ENCODE measurements at regions not wholly inside any gene's neighbourhood (a gene's known extent, or its start where the extent isn't known, plus 50 kb on each side); places are given as distances from the start of the nearest gene placed in this dataset.
"Not testable (repeated sequence)": the region's sequence is repeated elsewhere in the genome, so short reads cannot be mapped to it uniquely, and the experiment has no call there.

- DNase-seq (ENCODE audit: low read depth): no peak
These were observed 536.0 kb upstream of the STEAP1 start for GRCh38 chr7:89618274-89618673.

- DNase-seq (ENCODE audit: low read depth): no peak
These were observed 532.2 kb upstream of the STEAP1 start for GRCh38 chr7:89621925-89622641.

- no peak for DNase-seq (ENCODE audit: low read depth)
These were observed 531.1 kb upstream of the STEAP1 start for GRCh38 chr7:89623018-89623672.

- DNase-seq (ENCODE audit: low read depth): not testable (repeated sequence)
These were observed 530.1 kb upstream of the STEAP1 start for GRCh38 chr7:89624155-89624554.

GRCh38 chr7:89648509-89648908, 505.8 kb upstream of the STEAP1 start:
- DNase-seq (ENCODE audit: low read depth): no peak

- no peak for DNase-seq (ENCODE audit: low read depth)
These were observed 498.3 kb upstream of the STEAP1 start for GRCh38 chr7:89655946-89656345.

- no peak for DNase-seq (ENCODE audit: low read depth)
These were observed 492.4 kb upstream of the STEAP1 start for GRCh38 chr7:89661876-89662275.

- DNase-seq (ENCODE audit: low read depth): no peak
These were observed 488.0 kb upstream of the STEAP1 start for GRCh38 chr7:89666136-89666835.

- no peak for DNase-seq (ENCODE audit: low read depth)
These were observed 474.1 kb upstream of the STEAP1 start for GRCh38 chr7:89680161-89680560.

- DNase-seq (ENCODE audit: low read depth): no peak
These were observed 472.8 kb upstream of the STEAP1 start for GRCh38 chr7:89681448-89681847.

GRCh38 chr7:89685287-89685686, 469.0 kb upstream of the STEAP1 start:
- no peak for DNase-seq (ENCODE audit: low read depth)

- DNase-seq (ENCODE audit: low read depth): no peak
These were observed 467.1 kb upstream of the STEAP1 start for GRCh38 chr7:89687211-89687610.

GRCh38 chr7:89695241-89695640, 459.0 kb upstream of the STEAP1 start:
- no peak for DNase-seq (ENCODE audit: low read depth)

GRCh38 chr7:89714131-89714530, 440.1 kb upstream of the STEAP1 start:
- no peak for DNase-seq (ENCODE audit: low read depth)

- not testable (repeated sequence) for DNase-seq (ENCODE audit: low read depth)
These were observed 435.3 kb upstream of the STEAP1 start for GRCh38 chr7:89718941-89719340.

- no peak for DNase-seq (ENCODE audit: low read depth)
These were observed 425.8 kb upstream of the STEAP1 start for GRCh38 chr7:89728481-89728880.

- DNase-seq (ENCODE audit: low read depth): no peak
These were observed 422.4 kb upstream of the STEAP1 start for GRCh38 chr7:89731751-89732445.

GRCh38 chr7:89738549-89738948, 415.7 kb upstream of the STEAP1 start:
- DNase-seq (ENCODE audit: low read depth): no peak

- DNase-seq (ENCODE audit: low read depth): no peak
These were observed 396.4 kb upstream of the STEAP1 start for GRCh38 chr7:89757910-89758309.

- DNase-seq (ENCODE audit: low read depth): no peak
These were observed 393.6 kb upstream of the STEAP1 start for GRCh38 chr7:89760690-89761089.

GRCh38 chr7:89761173-89761572, 393.1 kb upstream of the STEAP1 start:
- no peak for DNase-seq (ENCODE audit: low read depth)

- DNase-seq (ENCODE audit: low read depth): no peak
These were observed 384.1 kb upstream of the STEAP1 start for GRCh38 chr7:89770161-89770560.
